GM12874 (cell line): ENCODE measurements at regions not wholly inside any gene's neighbourhood (a gene's known extent, or its start where the extent isn't known, plus 50 kb on each side); places are given as distances from the start of the nearest gene placed in this dataset.

Experiments
- CTCF ChIP-seq: IDR thresholded peaks from 2 replicates; pipeline ENCODE4 v1.5.1; 2011; ENCODE audit warnings: low read depth, mild to moderate bottlenecking, control low read depth, low read length, moderate library complexity; ENCODE audit not compliant: insufficient read depth

- no peak for TF ChIP-seq CTCF
These were observed 516.7 kb upstream of the CELF2 start for GRCh38 chr10:10500937-10501336.

DNA sequence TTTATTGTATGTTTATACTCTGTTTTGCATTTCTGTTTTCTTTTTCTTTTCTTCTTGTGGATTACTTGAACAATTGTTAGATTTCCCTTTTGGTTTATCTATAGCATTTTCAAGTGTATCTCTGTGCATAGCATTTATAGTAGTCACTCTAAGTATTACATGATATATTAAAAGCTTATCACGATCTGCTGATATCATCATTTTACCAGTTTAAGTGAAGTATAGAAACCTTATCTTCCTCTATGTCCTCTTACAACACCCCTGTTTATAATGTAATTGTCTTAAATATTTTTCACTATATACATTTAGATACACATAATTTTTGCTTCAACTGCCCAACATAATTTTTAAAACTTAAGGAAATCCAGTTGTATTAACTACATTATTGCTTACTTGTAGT lies 513.9 kb upstream of the CELF2 start:
- no peak for TF ChIP-seq CTCF

DNA sequence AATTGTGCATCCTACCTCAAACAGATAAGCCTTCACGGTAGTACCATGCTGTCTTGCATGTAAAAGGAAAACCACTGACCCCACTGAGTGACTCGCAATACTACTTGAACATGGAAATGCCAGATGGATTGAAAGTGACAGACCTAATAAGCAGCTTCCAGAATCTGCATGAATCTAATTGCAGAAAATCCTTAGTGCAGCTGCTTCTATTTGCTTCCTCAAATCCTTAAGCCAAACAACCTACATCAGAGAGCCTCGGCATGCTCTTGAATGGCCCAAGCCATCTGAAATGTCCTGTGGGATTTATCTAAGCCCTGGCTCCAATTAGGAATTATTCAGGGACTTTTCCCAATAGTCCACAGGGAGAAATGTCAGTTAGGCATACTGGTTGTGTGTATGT lies 509.5 kb upstream of the CELF2 start:
- TF ChIP-seq CTCF, result no peak

DNA sequence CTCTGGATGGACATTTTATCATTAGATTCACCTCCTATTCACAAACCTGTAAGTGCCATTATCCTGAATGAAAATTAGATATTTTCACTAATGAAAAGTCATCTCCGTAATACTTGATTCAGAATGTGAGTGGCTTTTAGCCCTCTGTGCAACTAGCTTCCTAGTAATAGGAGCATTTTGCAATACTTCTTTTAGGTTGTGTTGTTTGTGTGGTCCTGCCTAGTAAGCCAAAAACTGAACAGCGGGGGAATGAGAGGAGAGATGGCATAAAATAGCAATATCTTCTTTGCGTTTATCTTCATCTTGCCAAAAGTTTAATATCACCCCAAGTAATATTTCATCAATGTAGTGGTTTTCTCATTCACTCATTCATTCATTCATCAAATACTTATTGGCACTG lies 507.5 kb upstream of the CELF2 start:
- no peak for TF ChIP-seq CTCF

DNA sequence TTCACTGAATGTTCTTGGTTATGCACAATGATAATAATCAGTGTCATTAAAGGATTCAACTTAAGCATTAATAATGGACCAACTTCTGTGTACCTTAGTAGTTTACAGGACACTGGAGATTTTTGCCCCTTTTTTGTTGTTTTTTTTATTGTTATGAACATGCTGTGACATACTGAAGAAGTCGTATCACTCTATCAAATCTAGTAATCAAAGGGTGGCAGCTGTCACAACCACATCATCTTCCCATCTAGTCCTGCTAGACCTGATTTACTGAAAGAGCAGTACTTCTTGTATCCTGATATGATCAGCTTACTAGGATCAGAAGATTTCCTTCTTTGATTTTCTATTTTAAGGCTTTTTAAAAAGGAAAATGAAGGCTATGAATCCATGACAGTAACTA lies 504.6 kb upstream of the CELF2 start:
- no peak for TF ChIP-seq CTCF

- no peak for TF ChIP-seq CTCF
These were observed 503.8 kb upstream of the CELF2 start for GRCh38 chr10:10513898-10514297.

GRCh38 chr10:10514797-10515196 lies 502.9 kb upstream of the CELF2 start:
- no peak for TF ChIP-seq CTCF
